Gastrocnemius medialis (tissue), 4 donors: ENCODE measurements at regions not wholly inside any gene's neighbourhood (a gene's known extent, or its start where the extent isn't known, plus 50 kb on each side); places are given as distances from the start of the nearest gene placed in this dataset.

ENCODE experiments used
- ATAC-seq, 2 donors: fragments of 150-250 bp; one replicate each; pipeline ENCODE4 v1.9.1; 2016
- DNase-seq, 2 donors: peaks; one replicate each; pipeline ENCODE4 v3.0.0-alpha.2; 2019
- H3K27ac ChIP-seq, 4 donors: fragments of 200-600 bp; sonication (generic); 1 replicate in 1 of 4; 2 replicates in 3 of 4; pipeline ENCODE4 v1.5.1; 2016 to 2018; ENCODE audit warnings: mild to moderate bottlenecking in 2 of 4, moderate library complexity in 1 of 4
- H3K27me3 ChIP-seq, 3 donors: fragments of 200-600 bp; sonication (generic) in 2 of 3; 1 replicate in 1 of 3; 2 replicates in 2 of 3; pipeline versions ENCODE4 v1.5.1 to v1.6.0; 2016 to 2019; ENCODE audit warnings: mild to moderate bottlenecking in 1 of 3, moderate library complexity in 1 of 3
- H3K36me3 ChIP-seq, 2 donors: fragments of 200-600 bp; sonication (generic) in 1 of 2; one replicate each; pipeline ENCODE4 v1.5.1; 2017 to 2018
- H3K4me1 ChIP-seq, 2 donors: fragments of 200-600 bp; sonication (generic) in 1 of 2; one replicate each; pipeline ENCODE4 v1.5.1; 2016 to 2017; ENCODE audit warnings: mild to moderate bottlenecking in 2 of 2
- H3K4me3 ChIP-seq, 4 donors: fragments of 200-600 bp; sonication (generic) in 3 of 4; 1 replicate in 1 of 4; 2 replicates in 3 of 4; pipeline ENCODE4 v1.5.1; 2016 to 2019; ENCODE audit warnings: mild to moderate bottlenecking in 2 of 4
- H3K9me3 ChIP-seq, 3 donors: fragments of 200-600 bp; sonication (generic) in 2 of 3; 1 replicate in 1 of 3; 2 replicates in 2 of 3; pipeline ENCODE4 v1.5.1; 2016 to 2019
- POLR2A ChIP-seq, 2 donors: fragments of 450-650 bp; IDR thresholded peaks; one replicate each; pipeline ENCODE4 v1.6.1; 2017; ENCODE audit warnings: antibody characterized with exemption in 2 of 2, mild to moderate bottlenecking in 2 of 2, moderate library complexity in 2 of 2
- in situ Hi-C, 4 donors: fragments of 200-750 bp; cut with MboI; loops; one replicate each; pipeline versions ENCODE4 v1.15.0 to v1.8.0; 2017; ENCODE audit warnings: low sequenced_read_pairs in 4 of 4
- intact Hi-C: fragments of 100-400 bp; cut with DNase I; formaldehyde crosslinking; loops from one replicate; pipeline ENCODE4 v1.15.1; 2023; ENCODE audit warnings: low total_unique reads
- TF ChIP-seq, protein P1 (sequence below), 5 experiments: fragments of 450-650 bp in 3 of 5; fragments of 200-600 bp in 2 of 5; sonication (generic) in 2 of 5; IDR thresholded peaks in 4 of 5; conservative IDR thresholded peaks in 1 of 5; 1 replicate in 4 of 5; 2 replicates in 1 of 5; pipeline ENCODE4 v1.5.1; 2016 to 2019; ENCODE audit warnings: antibody characterized with exemption in 5 of 5, mild to moderate bottlenecking in 3 of 5, moderate library complexity in 3 of 5

DNA sequence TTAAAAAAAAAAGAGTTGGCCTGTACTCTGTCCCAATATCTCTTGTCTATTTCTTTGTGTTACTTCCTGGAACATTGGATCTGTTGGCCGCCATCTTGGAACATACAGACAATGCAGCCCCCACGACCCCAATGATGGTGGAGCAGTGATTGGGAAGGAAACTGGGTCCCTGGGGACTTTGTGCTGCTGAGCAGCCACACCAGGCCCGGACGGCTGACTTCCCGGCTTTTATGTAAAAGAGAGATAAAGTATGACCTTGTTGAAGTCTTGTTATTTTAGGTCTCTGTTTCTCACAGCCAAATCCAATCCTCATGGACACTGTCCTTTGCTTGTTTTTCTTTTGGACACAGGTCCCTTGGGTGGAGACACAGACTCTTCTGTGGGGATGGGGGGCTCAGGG lies 204.5 kb downstream of the SALL1 start:
- intact Hi-C loops: no loop called here
- Histone ChIP-seq H3K27ac (no peak overlapping the region), H3K4me1 (no peaks in the 10 kb centered on the region), H3K27me3 (no peaks in the 10 kb centered on the region), H3K4me3 (no peak overlapping the region), H3K36me3 (no peaks in the 10 kb centered on the region), H3K9me3 (no peaks in the 10 kb centered on the region)
- no peak for ATAC-seq
- TF ChIP-seq, protein P1, sequence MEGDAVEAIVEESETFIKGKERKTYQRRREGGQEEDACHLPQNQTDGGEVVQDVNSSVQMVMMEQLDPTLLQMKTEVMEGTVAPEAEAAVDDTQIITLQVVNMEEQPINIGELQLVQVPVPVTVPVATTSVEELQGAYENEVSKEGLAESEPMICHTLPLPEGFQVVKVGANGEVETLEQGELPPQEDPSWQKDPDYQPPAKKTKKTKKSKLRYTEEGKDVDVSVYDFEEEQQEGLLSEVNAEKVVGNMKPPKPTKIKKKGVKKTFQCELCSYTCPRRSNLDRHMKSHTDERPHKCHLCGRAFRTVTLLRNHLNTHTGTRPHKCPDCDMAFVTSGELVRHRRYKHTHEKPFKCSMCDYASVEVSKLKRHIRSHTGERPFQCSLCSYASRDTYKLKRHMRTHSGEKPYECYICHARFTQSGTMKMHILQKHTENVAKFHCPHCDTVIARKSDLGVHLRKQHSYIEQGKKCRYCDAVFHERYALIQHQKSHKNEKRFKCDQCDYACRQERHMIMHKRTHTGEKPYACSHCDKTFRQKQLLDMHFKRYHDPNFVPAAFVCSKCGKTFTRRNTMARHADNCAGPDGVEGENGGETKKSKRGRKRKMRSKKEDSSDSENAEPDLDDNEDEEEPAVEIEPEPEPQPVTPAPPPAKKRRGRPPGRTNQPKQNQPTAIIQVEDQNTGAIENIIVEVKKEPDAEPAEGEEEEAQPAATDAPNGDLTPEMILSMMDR (IDR thresholded peaks at IDR 0.05 in 4 of 5, conservative IDR thresholded peaks at IDR 0.05 in 1 of 5): no peak
- TF ChIP-seq POLR2A (IDR thresholded peaks at IDR 0.05): no peak
- in situ Hi-C loops: no loop called here
- DNase-seq: no peak

DNA sequence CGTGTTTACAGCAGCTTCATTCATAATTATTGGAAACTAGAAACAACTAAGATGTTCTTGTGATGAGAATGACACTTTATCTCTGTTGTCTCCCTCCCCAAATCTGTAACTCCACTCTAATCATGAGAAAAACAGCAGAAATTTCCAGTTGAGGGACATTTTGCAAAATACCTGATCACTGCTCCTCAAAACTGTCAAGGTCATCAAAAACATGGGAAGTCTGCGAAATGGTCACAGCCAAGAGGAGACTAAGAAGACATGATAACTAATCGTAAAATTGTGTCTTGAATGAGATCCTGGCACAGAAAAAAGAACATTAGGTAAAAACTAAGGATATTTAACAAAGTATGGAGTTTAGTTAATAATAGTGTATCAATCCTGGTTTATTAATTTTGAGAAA lies 204.2 kb downstream of the CYLD start:
- DNase-seq (no peak), ATAC-seq (no peak)
- H3K4me1 ChIP-seq: no peaks in the 10 kb centered on the region
- in situ Hi-C loops: no loop called here
- no peaks in the 10 kb centered on the region for H3K36me3 ChIP-seq
- TF ChIP-seq, protein P1 (IDR thresholded peaks at IDR 0.05 in 4 of 5, conservative IDR thresholded peaks at IDR 0.05 in 1 of 5): no peak
- no peak for TF ChIP-seq POLR2A (IDR thresholded peaks at IDR 0.05)
- no peak overlapping the region for H3K4me3 ChIP-seq
- no peaks in the 10 kb centered on the region for H3K27me3 ChIP-seq
- intact Hi-C loops: no loop called here
- H3K9me3 ChIP-seq: no peaks in the 10 kb centered on the region
- no peak overlapping the region for H3K27ac ChIP-seq

DNA sequence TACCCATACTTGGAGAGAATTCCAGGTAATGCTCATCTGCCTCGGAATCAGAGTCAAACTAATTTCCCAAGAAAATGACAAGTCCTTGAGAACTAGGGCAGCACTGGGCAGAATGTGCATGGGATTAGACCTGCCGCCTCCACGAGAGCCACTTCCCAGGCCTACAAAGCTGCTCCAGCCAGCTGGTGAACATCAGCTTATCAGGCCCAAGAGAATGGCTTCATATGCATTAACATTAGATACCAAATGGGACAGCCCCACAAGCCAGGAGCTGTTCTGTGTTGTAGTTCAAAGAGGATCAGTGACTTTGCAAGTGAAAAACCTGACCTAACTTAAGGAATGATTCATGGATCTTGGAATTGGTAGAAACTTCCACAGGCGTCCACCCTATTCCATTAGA lies 203.3 kb downstream of the CYLD start:
- H3K27me3 ChIP-seq: no peaks in the 10 kb centered on the region
- H3K27ac ChIP-seq: no peak overlapping the region
- in situ Hi-C loops (no loop called here), intact Hi-C loops (no loop called here)
- TF ChIP-seq, protein P1 (IDR thresholded peaks at IDR 0.05 in 4 of 5, conservative IDR thresholded peaks at IDR 0.05 in 1 of 5): no peak
- TF ChIP-seq POLR2A (IDR thresholded peaks at IDR 0.05): no peak
- ATAC-seq (no peak), DNase-seq (no peak)
- no peaks in the 10 kb centered on the region for H3K4me1 ChIP-seq
- no peaks in the 10 kb centered on the region for H3K9me3 ChIP-seq
- no peak overlapping the region for H3K4me3 ChIP-seq
- no peaks in the 10 kb centered on the region for H3K36me3 ChIP-seq

DNA sequence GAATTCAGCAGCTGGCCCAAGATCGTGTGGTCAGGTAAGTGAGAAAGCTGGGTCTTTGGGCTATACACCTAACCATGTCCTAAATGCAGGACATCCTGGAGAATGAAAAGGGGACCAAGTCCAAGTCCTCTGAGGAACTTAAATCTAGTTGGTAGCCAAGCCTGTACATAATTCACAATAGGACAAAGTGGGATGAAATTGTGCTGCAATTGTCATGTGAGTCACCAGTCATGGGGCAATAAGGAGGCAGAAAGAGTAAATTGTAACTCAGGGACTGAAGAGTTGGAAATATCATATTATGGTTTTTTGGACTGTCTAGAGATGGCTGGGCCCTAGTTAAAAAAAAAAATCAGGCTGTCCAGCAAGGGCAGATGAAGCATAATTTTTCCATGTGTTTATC lies 202.6 kb downstream of the CYLD start:
- in situ Hi-C loops: no loop called here
- H3K27me3 ChIP-seq: no peaks in the 10 kb centered on the region
- no peaks in the 10 kb centered on the region for H3K9me3 ChIP-seq
- no peak for TF ChIP-seq POLR2A (IDR thresholded peaks at IDR 0.05)
- TF ChIP-seq, protein P1 (IDR thresholded peaks at IDR 0.05 in 4 of 5, conservative IDR thresholded peaks at IDR 0.05 in 1 of 5): no peak
- intact Hi-C loops: no loop called here
- DNase-seq (no peak), ATAC-seq (no peak)
- H3K4me3 ChIP-seq: no peak overlapping the region
- no peak overlapping the region for H3K27ac ChIP-seq
- H3K4me1 ChIP-seq: no peaks in the 10 kb centered on the region
- no peaks in the 10 kb centered on the region for H3K36me3 ChIP-seq

DNA sequence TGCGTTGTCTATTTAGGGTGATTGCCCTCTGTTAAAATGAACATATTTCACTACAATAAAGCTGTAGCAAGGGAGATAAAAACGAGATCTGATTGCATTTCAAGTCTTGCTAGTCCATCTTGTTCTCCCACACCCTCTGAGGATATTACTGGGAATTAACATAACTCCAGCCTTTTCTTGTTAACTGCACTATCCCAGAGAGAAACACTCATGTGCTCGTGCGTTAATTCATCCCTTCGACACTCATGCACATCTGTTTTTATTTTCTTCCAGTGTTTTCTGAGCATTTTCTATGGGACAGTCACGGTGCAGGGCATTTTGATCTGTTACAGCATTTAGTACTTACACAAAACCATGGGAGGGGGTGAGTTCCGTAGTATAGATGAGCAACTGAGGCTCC lies 202.1 kb downstream of the CYLD start:
- Histone ChIP-seq H3K4me3 (no peak overlapping the region), H3K36me3 (no peaks in the 10 kb centered on the region), H3K27ac (no peak overlapping the region), H3K4me1 (no peaks in the 10 kb centered on the region), H3K27me3 (no peaks in the 10 kb centered on the region), H3K9me3 (no peaks in the 10 kb centered on the region)
- DNase-seq (no peak), ATAC-seq (no peak)
- in situ Hi-C loops (no loop called here), intact Hi-C loops (no loop called here)
- no peak for TF ChIP-seq POLR2A (IDR thresholded peaks at IDR 0.05)
- TF ChIP-seq, protein P1 (IDR thresholded peaks at IDR 0.05 in 4 of 5, conservative IDR thresholded peaks at IDR 0.05 in 1 of 5): no peak
